Hepatocyte (in vitro differentiated cells): ENCODE measurements at regions not wholly inside any gene's neighbourhood (a gene's known extent, or its start where the extent isn't known, plus 50 kb on each side); places are given as distances from the start of the nearest gene placed in this dataset.

ENCODE experiments used
- EZH2 ChIP-seq: fragments of 200-600 bp; sonication (generic); IDR thresholded peaks from 2 replicates; pipeline ENCODE4 v1.6.1; 2016; ENCODE audit warnings: antibody characterized with exemption, mild to moderate bottlenecking, borderline replicate concordance
- EZH2phosphoT487 ChIP-seq: fragments of 200-600 bp; sonication (generic); IDR thresholded peaks from one replicate; pipeline ENCODE4 v1.6.1; 2018; ENCODE audit warnings: antibody characterized with exemption, mild to moderate bottlenecking, low read depth, moderate library complexity; ENCODE audit not compliant: unreplicated experiment, severe bottlenecking
- TF ChIP-seq, protein P1 (sequence below): fragments of 200-600 bp; sonication (generic); IDR thresholded peaks from 2 replicates; pipeline ENCODE4 v1.5.1; 2016; ENCODE audit warnings: antibody characterized with exemption, mild to moderate bottlenecking; ENCODE audit not compliant: poor library complexity

DNA sequence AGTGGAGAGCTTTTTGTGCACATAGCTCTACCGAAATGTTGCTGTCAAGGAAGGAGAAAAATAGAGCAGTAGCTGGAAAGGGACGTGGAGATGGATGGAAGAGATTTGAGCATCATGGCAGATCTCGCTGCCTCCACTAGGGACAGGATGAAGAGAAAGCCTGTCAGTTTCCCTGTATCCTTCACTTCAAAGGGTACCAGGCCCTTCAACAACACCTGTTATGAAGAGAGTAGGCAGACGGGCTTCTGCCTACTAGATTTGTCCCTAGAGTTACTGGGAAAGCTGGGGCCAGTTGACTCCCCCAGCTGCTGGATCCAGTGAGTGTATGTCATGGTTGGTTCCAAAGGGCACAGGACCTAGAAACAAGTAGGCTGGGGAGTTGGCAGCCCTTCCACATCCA is 150.8 kb downstream of the TLE3 start:
- TF ChIP-seq, protein P1, sequence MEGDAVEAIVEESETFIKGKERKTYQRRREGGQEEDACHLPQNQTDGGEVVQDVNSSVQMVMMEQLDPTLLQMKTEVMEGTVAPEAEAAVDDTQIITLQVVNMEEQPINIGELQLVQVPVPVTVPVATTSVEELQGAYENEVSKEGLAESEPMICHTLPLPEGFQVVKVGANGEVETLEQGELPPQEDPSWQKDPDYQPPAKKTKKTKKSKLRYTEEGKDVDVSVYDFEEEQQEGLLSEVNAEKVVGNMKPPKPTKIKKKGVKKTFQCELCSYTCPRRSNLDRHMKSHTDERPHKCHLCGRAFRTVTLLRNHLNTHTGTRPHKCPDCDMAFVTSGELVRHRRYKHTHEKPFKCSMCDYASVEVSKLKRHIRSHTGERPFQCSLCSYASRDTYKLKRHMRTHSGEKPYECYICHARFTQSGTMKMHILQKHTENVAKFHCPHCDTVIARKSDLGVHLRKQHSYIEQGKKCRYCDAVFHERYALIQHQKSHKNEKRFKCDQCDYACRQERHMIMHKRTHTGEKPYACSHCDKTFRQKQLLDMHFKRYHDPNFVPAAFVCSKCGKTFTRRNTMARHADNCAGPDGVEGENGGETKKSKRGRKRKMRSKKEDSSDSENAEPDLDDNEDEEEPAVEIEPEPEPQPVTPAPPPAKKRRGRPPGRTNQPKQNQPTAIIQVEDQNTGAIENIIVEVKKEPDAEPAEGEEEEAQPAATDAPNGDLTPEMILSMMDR: no peak
- TF ChIP-seq EZH2phosphoT487: no peak
- TF ChIP-seq EZH2: no peak
